ENCODE measurements at regions not wholly inside any gene's neighbourhood (a gene's known extent, or its start where the extent isn't known, plus 50 kb on each side); places are given as distances from the start of the nearest gene placed in this dataset.

DNA sequence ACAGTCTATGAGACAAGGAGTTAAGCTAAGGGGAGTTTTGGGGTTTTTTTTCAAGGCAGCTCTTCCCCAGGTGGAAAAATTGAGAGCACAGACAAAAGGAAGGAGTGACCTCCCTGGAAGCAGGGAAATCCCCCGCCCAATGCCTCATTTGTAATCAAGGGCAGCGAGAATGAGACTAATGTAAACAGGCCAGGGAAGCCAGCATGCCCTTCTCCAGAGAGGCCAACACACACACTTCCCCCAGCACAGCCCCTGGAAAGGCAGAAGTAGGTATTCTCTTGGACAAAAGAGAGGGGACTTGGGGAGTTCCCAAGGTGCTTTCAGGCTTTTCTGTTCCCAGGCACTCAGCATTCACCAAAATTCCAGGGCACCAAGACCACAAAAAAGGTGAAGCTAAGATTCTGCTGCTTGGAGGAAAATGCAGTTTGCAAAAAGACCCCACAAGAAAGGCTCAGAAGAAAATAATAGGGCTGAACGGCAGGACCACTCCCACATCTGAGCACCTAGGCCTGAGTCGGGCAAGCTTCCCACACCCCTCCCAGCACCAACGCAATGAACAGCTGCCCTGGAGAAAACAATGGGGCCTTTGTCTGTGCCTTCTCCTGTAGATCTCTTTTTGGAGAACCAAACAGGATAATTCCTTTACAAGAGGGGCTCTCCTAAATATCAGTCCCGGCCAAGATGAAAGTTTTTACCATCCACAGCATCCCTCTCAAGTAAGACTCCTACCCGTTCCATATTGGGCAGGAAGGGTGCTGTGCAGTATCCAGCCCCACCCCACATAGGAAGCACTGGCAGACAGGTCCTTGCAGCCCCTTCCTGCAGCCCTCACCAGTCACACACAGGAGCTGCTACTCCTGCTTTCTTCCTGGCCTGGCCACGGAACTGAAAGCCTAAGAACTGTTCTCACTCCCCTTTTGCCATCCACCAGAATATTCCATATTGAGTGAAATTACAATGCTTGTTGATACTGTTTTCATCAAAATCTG is 70.7 kb upstream of the AKIP1 start:
- no peak overlapping the region for H3K4me2 ChIP-seq (ENCODE audit: low read depth, low read length, poor library complexity, severe bottlenecking)
- H3K27me3 ChIP-seq (ENCODE audit: low read length): no peaks in the 10 kb centered on the region
- no peak overlapping the region for H3K4me3 ChIP-seq (ENCODE audit: insufficient read depth, low read length, poor library complexity, severe bottlenecking)
- H3K9me2 ChIP-seq (replicated peaks; ENCODE audit: insufficient read depth, low read length): no peaks in the 10 kb centered on the region
- no peak overlapping the region for H3K9ac ChIP-seq (ENCODE audit: low read length)
- no peaks in the 10 kb centered on the region for H3F3A ChIP-seq (ENCODE audit: insufficient read depth)
- no peaks in the 10 kb centered on the region for H4K20me1 ChIP-seq (ENCODE audit: low read depth, low read length)
- H3K27ac ChIP-seq (ENCODE audit: low read depth, low read length): no peak overlapping the region
- H3K9me3 ChIP-seq (ENCODE audit: insufficient read depth, low read length): no peaks in the 10 kb centered on the region
- no peaks in the 10 kb centered on the region for H3K79me2 ChIP-seq (ENCODE audit: insufficient read depth, low read length)
- TF ChIP-seq EZH2phosphoT487 (conservative IDR thresholded peaks at IDR 0.05; ENCODE audit: low read length): no peak
- TF ChIP-seq, protein P1, sequence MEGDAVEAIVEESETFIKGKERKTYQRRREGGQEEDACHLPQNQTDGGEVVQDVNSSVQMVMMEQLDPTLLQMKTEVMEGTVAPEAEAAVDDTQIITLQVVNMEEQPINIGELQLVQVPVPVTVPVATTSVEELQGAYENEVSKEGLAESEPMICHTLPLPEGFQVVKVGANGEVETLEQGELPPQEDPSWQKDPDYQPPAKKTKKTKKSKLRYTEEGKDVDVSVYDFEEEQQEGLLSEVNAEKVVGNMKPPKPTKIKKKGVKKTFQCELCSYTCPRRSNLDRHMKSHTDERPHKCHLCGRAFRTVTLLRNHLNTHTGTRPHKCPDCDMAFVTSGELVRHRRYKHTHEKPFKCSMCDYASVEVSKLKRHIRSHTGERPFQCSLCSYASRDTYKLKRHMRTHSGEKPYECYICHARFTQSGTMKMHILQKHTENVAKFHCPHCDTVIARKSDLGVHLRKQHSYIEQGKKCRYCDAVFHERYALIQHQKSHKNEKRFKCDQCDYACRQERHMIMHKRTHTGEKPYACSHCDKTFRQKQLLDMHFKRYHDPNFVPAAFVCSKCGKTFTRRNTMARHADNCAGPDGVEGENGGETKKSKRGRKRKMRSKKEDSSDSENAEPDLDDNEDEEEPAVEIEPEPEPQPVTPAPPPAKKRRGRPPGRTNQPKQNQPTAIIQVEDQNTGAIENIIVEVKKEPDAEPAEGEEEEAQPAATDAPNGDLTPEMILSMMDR (IDR thresholded peaks at IDR 0.05; ENCODE audit: insufficient read depth, low read length, poor library complexity, severe bottlenecking): no peak
- H3K36me3 ChIP-seq (ENCODE audit: low read length): no peaks in the 10 kb centered on the region
- no peak overlapping the region for H2AFZ ChIP-seq (ENCODE audit: low read depth, low read length, severe bottlenecking)

DNA sequence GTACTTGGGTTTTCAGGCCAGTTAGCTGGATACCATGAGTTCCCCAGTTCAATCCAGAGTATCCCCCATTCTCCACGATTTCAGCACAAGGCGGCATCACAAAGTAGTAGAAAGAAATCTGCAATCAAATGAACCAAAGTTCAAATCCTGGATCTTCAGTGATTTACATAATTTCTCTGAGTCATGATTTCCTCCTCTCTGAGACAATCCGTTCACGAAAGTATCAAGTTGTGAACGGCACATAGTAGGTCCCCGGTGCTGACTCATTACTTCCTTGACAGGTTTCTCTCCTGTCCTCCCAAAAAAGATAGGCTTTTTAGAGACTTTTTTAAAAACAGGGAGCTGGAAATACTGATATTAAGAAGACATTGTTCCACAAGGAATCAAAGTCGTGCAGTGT is 69.1 kb upstream of the AKIP1 start:
- H4K20me1 ChIP-seq (ENCODE audit: low read depth, low read length): no peaks in the 10 kb centered on the region
- no peak overlapping the region for H3K9ac ChIP-seq (ENCODE audit: low read length)
- no peak for TF ChIP-seq EZH2phosphoT487 (conservative IDR thresholded peaks at IDR 0.05; ENCODE audit: low read length)
- TF ChIP-seq, protein P1 (IDR thresholded peaks at IDR 0.05; ENCODE audit: insufficient read depth, low read length, poor library complexity, severe bottlenecking): no peak
- H3F3A ChIP-seq (ENCODE audit: insufficient read depth): no peaks in the 10 kb centered on the region
- H3K79me2 ChIP-seq (ENCODE audit: insufficient read depth, low read length): no peaks in the 10 kb centered on the region
- H3K9me2 ChIP-seq (replicated peaks; ENCODE audit: insufficient read depth, low read length): no peaks in the 10 kb centered on the region
- H3K36me3 ChIP-seq (ENCODE audit: low read length): no peaks in the 10 kb centered on the region
- H3K9me3 ChIP-seq (ENCODE audit: insufficient read depth, low read length): no peaks in the 10 kb centered on the region
- H3K27ac ChIP-seq (ENCODE audit: low read depth, low read length): no peak overlapping the region
- H3K4me2 ChIP-seq (ENCODE audit: low read depth, low read length, poor library complexity, severe bottlenecking): no peak overlapping the region
- no peak overlapping the region for H2AFZ ChIP-seq (ENCODE audit: low read depth, low read length, severe bottlenecking)
- H3K27me3 ChIP-seq (ENCODE audit: low read length): peaks cover 3% of the 10 kb centered on the region; the same call in 1 of the 2 replicates
- no peak overlapping the region for H3K4me3 ChIP-seq (ENCODE audit: insufficient read depth, low read length, poor library complexity, severe bottlenecking)

DNA sequence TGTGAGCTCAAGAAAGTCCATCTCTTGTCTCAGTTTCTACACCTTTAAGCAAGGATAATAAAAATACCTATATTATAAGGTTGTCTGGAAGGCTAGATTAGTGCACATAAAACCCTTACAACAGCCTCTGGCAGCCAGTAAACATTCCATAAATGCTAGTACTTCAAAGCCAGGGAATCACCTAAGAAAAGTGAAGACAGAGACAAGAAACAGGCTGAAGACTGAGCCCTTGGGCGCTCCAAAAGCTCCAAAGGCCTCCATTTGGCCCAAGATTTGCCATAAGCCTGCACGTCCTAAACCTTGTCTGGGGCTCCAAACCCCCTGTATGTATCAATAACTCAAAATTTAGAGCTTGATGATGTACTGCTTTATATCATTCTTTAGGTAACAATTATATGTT is 52.2 kb upstream of the AKIP1 start:
- Histone ChIP-seq H3K9ac (ENCODE audit: low read length) (no peak overlapping the region), H3K27me3 (ENCODE audit: low read length) (no peaks in the 10 kb centered on the region), H3K9me2 (replicated peaks; ENCODE audit: insufficient read depth, low read length) (no peaks in the 10 kb centered on the region), H3K9me3 (ENCODE audit: insufficient read depth, low read length) (no peaks in the 10 kb centered on the region), H3K36me3 (ENCODE audit: low read length) (no peaks in the 10 kb centered on the region), H3K4me3 (ENCODE audit: insufficient read depth, low read length, poor library complexity, severe bottlenecking) (no peak overlapping the region), H3K79me2 (ENCODE audit: insufficient read depth, low read length) (no peaks in the 10 kb centered on the region), H2AFZ (ENCODE audit: low read depth, low read length, severe bottlenecking) (no peak overlapping the region), H4K20me1 (ENCODE audit: low read depth, low read length) (no peaks in the 10 kb centered on the region), H3F3A (ENCODE audit: insufficient read depth) (no peaks in the 10 kb centered on the region), H3K27ac (ENCODE audit: low read depth, low read length) (no peak overlapping the region), H3K4me2 (ENCODE audit: low read depth, low read length, poor library complexity, severe bottlenecking) (no peak overlapping the region)
- TF ChIP-seq, protein P1 (IDR thresholded peaks at IDR 0.05; ENCODE audit: insufficient read depth, low read length, poor library complexity, severe bottlenecking): no peak
- TF ChIP-seq EZH2phosphoT487 (conservative IDR thresholded peaks at IDR 0.05; ENCODE audit: low read length): no peak
